ENCODE measurements at regions not wholly inside any gene's neighbourhood (a gene's known extent, or its start where the extent isn't known, plus 50 kb on each side); places are given as distances from the start of the nearest gene placed in this dataset.

GRCh38 chr4:59369229-59369628 lies 1830.9 kb upstream of the ADGRL3 start:
- TF ChIP-seq POLR2A (IDR thresholded peaks at IDR 0.05) (no peak), CTCF (IDR thresholded peaks at IDR 0.05) (no peak)
